ENCODE measurements at regions not wholly inside any gene's neighbourhood (a gene's known extent, or its start where the extent isn't known, plus 50 kb on each side); places are given as distances from the start of the nearest gene placed in this dataset.

DNA sequence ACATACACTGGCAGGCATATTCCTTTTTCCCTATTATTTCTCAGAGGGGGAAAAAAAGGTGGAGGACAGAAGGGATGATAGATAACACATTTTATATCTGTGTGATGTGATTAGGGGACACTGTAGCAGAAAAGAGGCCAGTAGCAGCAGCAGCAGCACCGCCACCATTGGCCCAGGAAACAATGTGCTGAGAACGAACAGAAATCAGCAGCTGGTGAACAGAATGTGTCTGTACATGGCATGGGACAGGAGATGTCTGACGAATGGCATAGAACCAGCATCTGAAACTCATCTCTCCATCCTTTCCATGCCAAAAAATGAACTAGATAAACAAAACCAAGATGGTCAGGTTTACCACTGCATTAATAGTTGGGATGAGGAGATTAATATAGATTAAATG is 936.1 kb upstream of the ACVR2A start:
- TF ChIP-seq, protein P1, sequence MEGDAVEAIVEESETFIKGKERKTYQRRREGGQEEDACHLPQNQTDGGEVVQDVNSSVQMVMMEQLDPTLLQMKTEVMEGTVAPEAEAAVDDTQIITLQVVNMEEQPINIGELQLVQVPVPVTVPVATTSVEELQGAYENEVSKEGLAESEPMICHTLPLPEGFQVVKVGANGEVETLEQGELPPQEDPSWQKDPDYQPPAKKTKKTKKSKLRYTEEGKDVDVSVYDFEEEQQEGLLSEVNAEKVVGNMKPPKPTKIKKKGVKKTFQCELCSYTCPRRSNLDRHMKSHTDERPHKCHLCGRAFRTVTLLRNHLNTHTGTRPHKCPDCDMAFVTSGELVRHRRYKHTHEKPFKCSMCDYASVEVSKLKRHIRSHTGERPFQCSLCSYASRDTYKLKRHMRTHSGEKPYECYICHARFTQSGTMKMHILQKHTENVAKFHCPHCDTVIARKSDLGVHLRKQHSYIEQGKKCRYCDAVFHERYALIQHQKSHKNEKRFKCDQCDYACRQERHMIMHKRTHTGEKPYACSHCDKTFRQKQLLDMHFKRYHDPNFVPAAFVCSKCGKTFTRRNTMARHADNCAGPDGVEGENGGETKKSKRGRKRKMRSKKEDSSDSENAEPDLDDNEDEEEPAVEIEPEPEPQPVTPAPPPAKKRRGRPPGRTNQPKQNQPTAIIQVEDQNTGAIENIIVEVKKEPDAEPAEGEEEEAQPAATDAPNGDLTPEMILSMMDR (conservative IDR thresholded peaks at IDR 0.05; ENCODE audit: low read depth, low read length), result no peak
- DNase-seq (ENCODE audit: low read depth), result no peak
- H3K4me3 ChIP-seq (ENCODE audit: low read length), result no peak overlapping the region

DNA sequence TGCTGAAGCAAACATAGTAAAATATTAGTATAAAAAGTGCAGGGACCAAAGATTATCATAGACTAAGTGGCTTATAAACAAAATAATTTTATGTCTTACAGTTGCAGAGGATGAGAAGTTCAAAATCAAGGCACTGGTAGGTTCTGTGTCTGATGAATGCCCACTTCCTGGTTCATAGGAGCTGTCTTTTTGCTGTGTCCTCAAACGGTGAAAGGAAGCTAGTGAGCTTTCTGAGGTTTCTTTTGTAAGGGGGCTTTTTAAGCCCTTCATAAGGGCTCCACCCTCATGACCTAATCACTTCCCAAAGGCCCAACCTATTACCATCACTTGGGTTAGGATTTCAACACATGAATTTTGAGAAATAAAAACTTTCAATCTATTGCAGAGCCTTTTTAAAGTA is 946.7 kb upstream of the ACVR2A start:
- no peak for DNase-seq (ENCODE audit: low read depth)
- no peak overlapping the region for H3K4me3 ChIP-seq (ENCODE audit: low read length)
- TF ChIP-seq, protein P1 (conservative IDR thresholded peaks at IDR 0.05; ENCODE audit: low read depth, low read length), result no peak

DNA sequence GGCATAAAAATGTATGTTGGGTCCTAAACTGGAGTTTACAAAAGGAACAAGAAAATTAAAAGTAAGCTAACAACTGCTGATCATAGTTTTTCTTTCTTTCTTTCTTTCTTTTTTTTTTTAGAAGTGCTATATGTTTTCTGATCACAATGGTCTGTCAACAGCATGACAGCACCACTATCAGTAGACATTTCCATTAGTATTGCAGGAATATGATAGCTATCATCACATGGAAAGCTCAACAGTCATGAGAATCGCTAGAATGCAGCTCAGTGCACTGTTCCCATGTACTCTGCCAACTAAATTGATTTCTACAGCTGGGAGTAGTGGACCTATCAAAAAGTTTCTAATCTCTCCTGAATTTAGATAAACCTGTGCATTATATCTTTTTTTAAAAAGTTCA is 950.3 kb upstream of the ACVR2A start:
- H3K4me3 ChIP-seq (ENCODE audit: low read length), result no peak overlapping the region
- TF ChIP-seq, protein P1 (conservative IDR thresholded peaks at IDR 0.05; ENCODE audit: low read depth, low read length), result no peak
- no peak for DNase-seq (ENCODE audit: low read depth)

DNA sequence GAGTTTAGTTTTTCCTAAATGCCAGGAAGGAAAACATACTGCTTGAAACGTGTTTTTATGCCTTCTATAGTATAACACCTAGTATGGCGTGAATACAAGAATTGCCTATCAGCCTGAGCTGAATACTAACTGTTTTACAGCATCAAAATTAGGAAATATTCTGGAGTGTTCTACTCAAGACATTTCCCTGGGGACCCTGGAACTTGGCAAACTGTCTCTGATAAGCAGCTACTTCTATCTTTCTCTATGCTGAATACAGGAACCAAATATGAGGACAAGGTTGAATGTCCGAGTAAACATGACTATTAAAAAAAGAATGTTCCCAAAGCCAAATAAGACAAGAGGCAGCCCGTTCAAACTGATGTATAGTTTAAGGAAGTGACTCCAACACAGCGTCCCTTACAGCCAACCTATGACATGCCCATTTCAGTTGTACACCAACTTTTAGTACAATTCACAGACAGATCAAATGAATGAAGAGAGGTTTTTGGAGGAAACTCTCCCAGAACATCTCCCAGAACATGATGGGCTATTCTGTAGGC is 951.3 kb upstream of the ACVR2A start:
- TF ChIP-seq, protein P1 (conservative IDR thresholded peaks at IDR 0.05; ENCODE audit: low read depth, low read length), result no peak
- DNase-seq (ENCODE audit: low read depth), result no peak
- no peak overlapping the region for H3K4me3 ChIP-seq (ENCODE audit: low read length)

DNA sequence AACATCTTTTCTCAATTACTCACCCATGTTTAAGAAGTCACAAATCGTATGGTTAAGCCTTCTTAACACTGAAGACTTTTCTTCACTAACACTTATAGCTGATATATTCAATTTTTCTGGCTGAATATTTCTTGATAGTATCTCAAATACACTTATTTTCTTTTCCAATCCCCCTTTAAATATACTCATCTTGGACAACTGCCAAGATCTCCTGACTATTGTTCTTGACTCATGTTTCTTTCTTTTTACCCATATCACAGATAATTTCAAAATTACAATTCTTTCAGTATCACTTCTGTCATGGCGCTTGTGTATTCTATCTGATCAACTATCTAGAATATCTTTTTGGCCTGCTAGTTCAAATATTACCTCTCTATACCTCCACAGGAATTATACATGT is 954.3 kb upstream of the ACVR2A start:
- H3K4me3 ChIP-seq (ENCODE audit: low read length), result no peak overlapping the region
- DNase-seq (ENCODE audit: low read depth), result no peak
- TF ChIP-seq, protein P1 (conservative IDR thresholded peaks at IDR 0.05; ENCODE audit: low read depth, low read length), result no peak

DNA sequence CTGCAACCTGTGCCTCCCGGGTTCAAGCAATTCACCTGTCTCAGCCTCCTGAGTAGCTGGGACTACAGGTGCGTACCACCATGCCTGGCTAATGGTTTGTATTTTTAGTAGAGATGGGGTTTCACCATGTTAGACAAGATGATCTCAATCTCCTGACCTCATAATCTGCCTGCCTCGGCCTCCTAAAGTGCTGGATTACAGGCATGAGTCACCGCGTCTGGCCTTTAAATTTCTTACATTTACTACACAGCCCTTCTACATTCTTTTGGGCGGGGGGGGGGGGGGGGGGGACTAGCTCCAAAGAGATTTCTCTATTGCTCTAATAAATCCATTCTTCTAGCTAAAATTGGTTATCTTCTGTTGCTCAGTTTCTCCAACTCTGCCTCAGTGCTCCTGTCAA is 964.9 kb upstream of the ACVR2A start:
- no peak overlapping the region for H3K4me3 ChIP-seq (ENCODE audit: low read length)
- no peak for DNase-seq (ENCODE audit: low read depth)
- TF ChIP-seq, protein P1 (conservative IDR thresholded peaks at IDR 0.05; ENCODE audit: low read depth, low read length), result no peak

DNA sequence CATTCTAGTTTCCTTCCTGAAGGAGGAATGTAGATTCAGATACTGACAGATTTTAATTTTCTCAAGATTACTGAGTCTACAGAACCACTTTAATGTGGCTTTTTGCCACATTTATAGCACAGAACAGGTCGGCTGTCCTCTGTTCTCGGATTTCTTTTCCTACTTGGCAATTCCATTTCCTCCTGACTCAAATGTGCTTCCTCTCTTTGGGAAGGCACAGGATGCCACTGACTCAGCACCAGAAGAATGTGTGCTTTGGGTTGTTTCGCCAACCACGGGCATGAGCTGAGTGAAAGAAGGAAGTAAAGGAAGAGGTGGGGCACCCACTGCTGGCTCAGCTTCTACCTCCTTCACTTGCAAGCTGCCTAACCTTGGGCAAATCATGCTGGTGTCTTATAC is 970.6 kb upstream of the ACVR2A start:
- H3K4me3 ChIP-seq (ENCODE audit: low read length), result no peak overlapping the region
- TF ChIP-seq, protein P1 (conservative IDR thresholded peaks at IDR 0.05; ENCODE audit: low read depth, low read length), result peak; percentile 10
- peak; percentile 78 for DNase-seq (ENCODE audit: low read depth)
